ENCODE measurements at regions not wholly inside any gene's neighbourhood (a gene's known extent, or its start where the extent isn't known, plus 50 kb on each side); places are given as distances from the start of the nearest gene placed in this dataset.

DNA sequence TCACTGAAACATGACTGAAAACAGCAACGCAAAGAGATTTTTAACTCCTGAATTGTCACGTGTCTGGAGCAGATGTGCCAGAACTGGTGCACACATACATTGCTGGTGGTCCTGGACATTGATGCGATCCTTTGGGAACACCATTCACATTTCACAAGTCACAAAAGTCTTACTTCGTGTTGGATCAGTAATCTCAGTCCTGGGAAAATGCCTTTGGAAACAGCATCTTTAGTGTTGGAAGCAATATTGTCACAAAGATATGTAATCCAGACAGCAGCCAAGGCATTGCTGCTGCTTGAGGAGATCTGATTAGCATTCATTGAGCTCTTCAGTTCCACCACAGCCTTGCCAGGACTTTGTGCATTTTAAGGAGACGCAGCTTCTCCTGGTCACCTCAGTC, 126.2 kb upstream of the SH3BP4 start:
- 27% methylated on average over 5 of the region's 5 CpGs for WGBS (ENCODE audit: insufficient coverage, insufficient replicate concordance, low lambda C conversion rate, missing lambda C conversion rate)
- ATAC-seq (no peak), DNase-seq (ENCODE audit: low read depth, low spot score) (no peak), FAIRE-seq (no peak)
- no peak overlapping the region for H3K4me3 ChIP-seq
- H3K36me3 ChIP-seq (ENCODE audit: control insufficient read depth in 2 of 2, insufficient read depth in 2 of 2, low read length in 1 of 2) = no peaks in the 10 kb centered on the region
- intact Hi-C loops (cut with micrococcal nuclease; ENCODE audit: unreplicated experiment) = no loop called here
- H4K20me1 ChIP-seq (ENCODE audit: control insufficient read depth, insufficient read depth) = no peaks in the 10 kb centered on the region
- no peak overlapping the region for H2AFZ ChIP-seq (ENCODE audit: control insufficient read depth, low read depth, low read length)
- in situ Hi-C loops (cut with MboI) = no loop called here
- no peaks in the 10 kb centered on the region; a peak in 1 of 4 replicates for H3K27me3 ChIP-seq (replicated peaks in 1 of 2; ENCODE audit: control insufficient read depth in 2 of 2, insufficient read depth in 2 of 2, low read length in 1 of 2)
- H3K4me1 ChIP-seq (ENCODE audit: control insufficient read depth, insufficient read depth, low read length) = no peaks in the 10 kb centered on the region
- no peak overlapping the region for H3K27ac ChIP-seq (ENCODE audit: control insufficient read depth, insufficient read depth)
- TF ChIP-seq ZNF274 (IDR thresholded peaks at IDR 0.05; ENCODE audit: insufficient read depth, insufficient read length) (no peak), BMI1 (IDR thresholded peaks at IDR 0.05; ENCODE audit: borderline replicate concordance) (no peak), CREM (IDR thresholded peaks at IDR 0.05; ENCODE audit: low read depth) (no peak), BRCA1 (IDR thresholded peaks at IDR 0.05; ENCODE audit: low read depth, low read length) (no peak), POLR2A (IDR thresholded peaks at IDR 0.05; ENCODE audit: low read depth, low read length) (no peak), ZSCAN29 (IDR thresholded peaks at IDR 0.05) (no peak), SIX5 (IDR thresholded peaks at IDR 0.05; ENCODE audit: low read depth, low read length, severe bottlenecking) (no peak), SREBF2 (IDR thresholded peaks at IDR 0.05; ENCODE audit: low read length) (no peak), MTA2 (IDR thresholded peaks at IDR 0.05; ENCODE audit: low read depth) (no peak), NFYA (IDR thresholded peaks at IDR 0.05; ENCODE audit: borderline replicate concordance, low read depth, low read length) (no peak), ESRRA (IDR thresholded peaks at IDR 0.05; ENCODE audit: low read length) (no peak)
- TF ChIP-seq, protein P1, sequence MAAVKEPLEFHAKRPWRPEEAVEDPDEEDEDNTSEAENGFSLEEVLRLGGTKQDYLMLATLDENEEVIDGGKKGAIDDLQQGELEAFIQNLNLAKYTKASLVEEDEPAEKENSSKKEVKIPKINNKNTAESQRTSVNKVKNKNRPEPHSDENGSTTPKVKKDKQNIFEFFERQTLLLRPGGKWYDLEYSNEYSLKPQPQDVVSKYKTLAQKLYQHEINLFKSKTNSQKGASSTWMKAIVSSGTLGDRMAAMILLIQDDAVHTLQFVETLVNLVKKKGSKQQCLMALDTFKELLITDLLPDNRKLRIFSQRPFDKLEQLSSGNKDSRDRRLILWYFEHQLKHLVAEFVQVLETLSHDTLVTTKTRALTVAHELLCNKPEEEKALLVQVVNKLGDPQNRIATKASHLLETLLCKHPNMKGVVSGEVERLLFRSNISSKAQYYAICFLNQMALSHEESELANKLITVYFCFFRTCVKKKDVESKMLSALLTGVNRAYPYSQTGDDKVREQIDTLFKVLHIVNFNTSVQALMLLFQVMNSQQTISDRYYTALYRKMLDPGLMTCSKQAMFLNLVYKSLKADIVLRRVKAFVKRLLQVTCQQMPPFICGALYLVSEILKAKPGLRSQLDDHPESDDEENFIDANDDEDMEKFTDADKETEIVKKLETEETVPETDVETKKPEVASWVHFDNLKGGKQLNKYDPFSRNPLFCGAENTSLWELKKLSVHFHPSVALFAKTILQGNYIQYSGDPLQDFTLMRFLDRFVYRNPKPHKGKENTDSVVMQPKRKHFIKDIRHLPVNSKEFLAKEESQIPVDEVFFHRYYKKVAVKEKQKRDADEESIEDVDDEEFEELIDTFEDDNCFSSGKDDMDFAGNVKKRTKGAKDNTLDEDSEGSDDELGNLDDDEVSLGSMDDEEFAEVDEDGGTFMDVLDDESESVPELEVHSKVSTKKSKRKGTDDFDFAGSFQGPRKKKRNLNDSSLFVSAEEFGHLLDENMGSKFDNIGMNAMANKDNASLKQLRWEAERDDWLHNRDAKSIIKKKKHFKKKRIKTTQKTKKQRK (IDR thresholded peaks at IDR 0.05; ENCODE audit: low read depth, low read length) = no peak
- TF ChIP-seq, protein P2, sequence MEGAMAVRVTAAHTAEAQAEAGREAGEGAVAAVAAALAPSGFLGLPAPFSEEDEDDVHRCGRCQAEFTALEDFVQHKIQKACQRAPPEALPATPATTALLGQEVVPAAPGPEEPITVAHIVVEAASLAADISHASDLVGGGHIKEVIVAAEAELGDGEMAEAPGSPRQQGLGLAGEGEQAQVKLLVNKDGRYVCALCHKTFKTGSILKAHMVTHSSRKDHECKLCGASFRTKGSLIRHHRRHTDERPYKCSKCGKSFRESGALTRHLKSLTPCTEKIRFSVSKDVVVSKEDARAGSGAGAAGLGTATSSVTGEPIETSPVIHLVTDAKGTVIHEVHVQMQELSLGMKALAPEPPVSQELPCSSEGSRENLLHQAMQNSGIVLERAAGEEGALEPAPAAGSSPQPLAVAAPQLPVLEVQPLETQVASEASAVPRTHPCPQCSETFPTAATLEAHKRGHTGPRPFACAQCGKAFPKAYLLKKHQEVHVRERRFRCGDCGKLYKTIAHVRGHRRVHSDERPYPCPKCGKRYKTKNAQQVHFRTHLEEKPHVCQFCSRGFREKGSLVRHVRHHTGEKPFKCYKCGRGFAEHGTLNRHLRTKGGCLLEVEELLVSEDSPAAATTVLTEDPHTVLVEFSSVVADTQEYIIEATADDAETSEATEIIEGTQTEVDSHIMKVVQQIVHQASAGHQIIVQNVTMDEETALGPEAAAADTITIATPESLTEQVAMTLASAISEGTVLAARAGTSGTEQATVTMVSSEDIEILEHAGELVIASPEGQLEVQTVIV (IDR thresholded peaks at IDR 0.05; ENCODE audit: borderline replicate concordance, partially characterized antibody) = no peak
- TF ChIP-seq, protein P3, sequence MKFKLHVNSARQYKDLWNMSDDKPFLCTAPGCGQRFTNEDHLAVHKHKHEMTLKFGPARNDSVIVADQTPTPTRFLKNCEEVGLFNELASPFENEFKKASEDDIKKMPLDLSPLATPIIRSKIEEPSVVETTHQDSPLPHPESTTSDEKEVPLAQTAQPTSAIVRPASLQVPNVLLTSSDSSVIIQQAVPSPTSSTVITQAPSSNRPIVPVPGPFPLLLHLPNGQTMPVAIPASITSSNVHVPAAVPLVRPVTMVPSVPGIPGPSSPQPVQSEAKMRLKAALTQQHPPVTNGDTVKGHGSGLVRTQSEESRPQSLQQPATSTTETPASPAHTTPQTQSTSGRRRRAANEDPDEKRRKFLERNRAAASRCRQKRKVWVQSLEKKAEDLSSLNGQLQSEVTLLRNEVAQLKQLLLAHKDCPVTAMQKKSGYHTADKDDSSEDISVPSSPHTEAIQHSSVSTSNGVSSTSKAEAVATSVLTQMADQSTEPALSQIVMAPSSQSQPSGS (IDR thresholded peaks at IDR 0.05; ENCODE audit: low read length) = no peak
- TF ChIP-seq, protein P4, sequence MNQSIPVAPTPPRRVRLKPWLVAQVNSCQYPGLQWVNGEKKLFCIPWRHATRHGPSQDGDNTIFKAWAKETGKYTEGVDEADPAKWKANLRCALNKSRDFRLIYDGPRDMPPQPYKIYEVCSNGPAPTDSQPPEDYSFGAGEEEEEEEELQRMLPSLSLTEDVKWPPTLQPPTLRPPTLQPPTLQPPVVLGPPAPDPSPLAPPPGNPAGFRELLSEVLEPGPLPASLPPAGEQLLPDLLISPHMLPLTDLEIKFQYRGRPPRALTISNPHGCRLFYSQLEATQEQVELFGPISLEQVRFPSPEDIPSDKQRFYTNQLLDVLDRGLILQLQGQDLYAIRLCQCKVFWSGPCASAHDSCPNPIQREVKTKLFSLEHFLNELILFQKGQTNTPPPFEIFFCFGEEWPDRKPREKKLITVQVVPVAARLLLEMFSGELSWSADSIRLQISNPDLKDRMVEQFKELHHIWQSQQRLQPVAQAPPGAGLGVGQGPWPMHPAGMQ (IDR thresholded peaks at IDR 0.05; ENCODE audit: borderline replicate concordance) = no peak
- ChIA-PET POLR2A (no interaction called here), CTCF (interaction anchor here (0.6 kb wide), 1 partner anchor 31 kb away, joined by 3 read pairs; no protein-coding TSS in a partner anchor), SMC1A (ENCODE audit: uncharacterized antibody, unreplicated experiment) (interaction anchor here (0.6 kb wide), 1 partner anchor 261 kb away, joined by 3 read pairs; no protein-coding TSS in a partner anchor), RAD21 (ENCODE audit: unreplicated experiment) (no interaction called here)
- no peaks in the 10 kb centered on the region for H3K79me2 ChIP-seq (ENCODE audit: control insufficient read depth, insufficient read depth, low read length)
- BruUV-seq (replicated peaks) = no TSS peak
- no peak overlapping the region for H3K4me2 ChIP-seq (ENCODE audit: control insufficient read depth, insufficient read depth)
- no peak overlapping the region for H3K9ac ChIP-seq (ENCODE audit: control insufficient read depth, insufficient read depth, low read length)
- H3K9me3 ChIP-seq (replicated peaks; ENCODE audit: control insufficient read depth, insufficient read depth, low read length) = no peaks in the 10 kb centered on the region
